Gastroesophageal sphincter (tissue), 3 donors: ENCODE measurements at regions not wholly inside any gene's neighbourhood (a gene's known extent, or its start where the extent isn't known, plus 50 kb on each side); places are given as distances from the start of the nearest gene placed in this dataset.

Source experiments
- EP300 ChIP-seq: sonication (generic); formaldehyde crosslinking; IDR thresholded peaks from one replicate; pipeline ENCODE4 v1.6.1; 2017; ENCODE audit warnings: antibody characterized with exemption, mild to moderate bottlenecking
- POLR2A ChIP-seq, 2 donors: fragments of 450-650 bp; IDR thresholded peaks; one replicate each; pipeline ENCODE4 v1.6.1; 2017; ENCODE audit warnings: antibody characterized with exemption in 2 of 2, mild to moderate bottlenecking in 2 of 2, moderate library complexity in 1 of 2
- POLR2AphosphoS5 ChIP-seq: sonication (generic); formaldehyde crosslinking; IDR thresholded peaks from one replicate; pipeline ENCODE4 v1.6.1; 2017; ENCODE audit warnings: antibody characterized with exemption
- TF ChIP-seq, protein P1 (sequence below), 4 experiments: fragments of 200-600 bp in 2 of 4; fragments of 450-650 bp in 2 of 4; sonication (generic) in 1 of 4; IDR thresholded peaks; one replicate each; pipeline ENCODE4 v1.5.1; 2017 to 2019; ENCODE audit warnings: antibody characterized with exemption in 4 of 4, mild to moderate bottlenecking in 2 of 4, moderate library complexity in 2 of 4

DNA sequence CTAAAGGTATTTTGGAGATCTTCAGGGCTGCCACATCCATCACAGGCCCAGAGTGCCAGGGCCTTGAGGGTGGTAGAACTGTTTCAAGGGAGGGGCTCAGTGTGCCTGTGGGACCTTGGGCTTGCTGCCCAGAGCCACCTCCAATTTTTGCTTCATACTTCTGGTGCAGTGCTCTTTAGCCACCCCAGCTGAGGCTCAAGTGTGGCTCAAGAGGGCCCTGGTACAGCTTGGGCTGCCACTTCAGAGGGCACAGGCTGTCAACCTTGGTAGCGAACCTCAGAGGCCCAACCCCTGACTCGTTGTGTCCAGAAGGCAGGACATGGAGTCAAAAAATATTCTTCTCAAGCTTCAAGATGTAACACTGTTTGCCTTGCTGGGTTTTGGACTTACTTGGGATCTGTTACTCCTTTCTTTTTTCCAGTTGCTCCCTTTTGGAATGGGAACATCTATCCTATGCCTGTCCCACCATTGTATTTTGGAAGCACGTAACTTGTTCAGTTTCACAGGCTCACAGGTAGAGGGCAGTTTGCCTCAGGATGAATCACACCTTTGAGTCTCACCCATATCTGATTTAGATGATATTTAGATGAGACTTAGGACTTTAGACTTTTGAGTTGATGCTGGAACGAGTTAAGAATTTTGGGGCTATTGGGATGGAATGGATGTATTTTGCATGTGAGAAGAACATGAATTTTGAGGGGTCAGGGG lies 224.8 kb downstream of the RPS24 start:
- TF ChIP-seq, protein P1, sequence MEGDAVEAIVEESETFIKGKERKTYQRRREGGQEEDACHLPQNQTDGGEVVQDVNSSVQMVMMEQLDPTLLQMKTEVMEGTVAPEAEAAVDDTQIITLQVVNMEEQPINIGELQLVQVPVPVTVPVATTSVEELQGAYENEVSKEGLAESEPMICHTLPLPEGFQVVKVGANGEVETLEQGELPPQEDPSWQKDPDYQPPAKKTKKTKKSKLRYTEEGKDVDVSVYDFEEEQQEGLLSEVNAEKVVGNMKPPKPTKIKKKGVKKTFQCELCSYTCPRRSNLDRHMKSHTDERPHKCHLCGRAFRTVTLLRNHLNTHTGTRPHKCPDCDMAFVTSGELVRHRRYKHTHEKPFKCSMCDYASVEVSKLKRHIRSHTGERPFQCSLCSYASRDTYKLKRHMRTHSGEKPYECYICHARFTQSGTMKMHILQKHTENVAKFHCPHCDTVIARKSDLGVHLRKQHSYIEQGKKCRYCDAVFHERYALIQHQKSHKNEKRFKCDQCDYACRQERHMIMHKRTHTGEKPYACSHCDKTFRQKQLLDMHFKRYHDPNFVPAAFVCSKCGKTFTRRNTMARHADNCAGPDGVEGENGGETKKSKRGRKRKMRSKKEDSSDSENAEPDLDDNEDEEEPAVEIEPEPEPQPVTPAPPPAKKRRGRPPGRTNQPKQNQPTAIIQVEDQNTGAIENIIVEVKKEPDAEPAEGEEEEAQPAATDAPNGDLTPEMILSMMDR (IDR thresholded peaks at IDR 0.05): no peak
- TF ChIP-seq EP300 (no peak), POLR2A (IDR thresholded peaks at IDR 0.05) (no peak), POLR2AphosphoS5 (no peak)
